ENCODE measurements at regions not wholly inside any gene's neighbourhood (a gene's known extent, or its start where the extent isn't known, plus 50 kb on each side); places are given as distances from the start of the nearest gene placed in this dataset.
A peak's percentile ranks its signal among the peaks of the same experiment; 100 is the strongest.
"Not testable (repeated sequence)": the region's sequence is repeated elsewhere in the genome, so short reads cannot be mapped to it uniquely, and the experiment has no call there.

GRCh38 chr6:6863970-6864639, 243.7 kb upstream of the RREB1 start:
- DNase-seq (ENCODE audit: low read depth) = no peak

GRCh38 chr6:6865611-6866010, 242.2 kb upstream of the RREB1 start:
- DNase-seq (ENCODE audit: low read depth) = no peak

- no peak for DNase-seq (ENCODE audit: low read depth)
These were observed 240.9 kb upstream of the RREB1 start for GRCh38 chr6:6866656-6867403.

- no peak for DNase-seq (ENCODE audit: low read depth)
These were observed 240.4 kb upstream of the RREB1 start for GRCh38 chr6:6867404-6867799.

GRCh38 chr6:6869094-6869493, 238.7 kb upstream of the RREB1 start:
- DNase-seq (ENCODE audit: low read depth) = no peak

GRCh38 chr6:6870921-6871320, 236.8 kb upstream of the RREB1 start:
- no peak for DNase-seq (ENCODE audit: low read depth)

GRCh38 chr6:6872459-6873344, 235.1 kb upstream of the RREB1 start:
- DNase-seq (ENCODE audit: low read depth) = no peak

GRCh38 chr6:6873778-6874177, 234.0 kb upstream of the RREB1 start:
- DNase-seq (ENCODE audit: low read depth) = no peak

- peak; percentile 82 for DNase-seq (ENCODE audit: low read depth)
These were observed 231.8 kb upstream of the RREB1 start for GRCh38 chr6:6875818-6876470.

GRCh38 chr6:6877792-6878191, 230.0 kb upstream of the RREB1 start:
- not testable (repeated sequence) for DNase-seq (ENCODE audit: low read depth)

- DNase-seq (ENCODE audit: low read depth) = no peak
These were observed 228.7 kb upstream of the RREB1 start for GRCh38 chr6:6878887-6879585.

- peak; percentile 20 for DNase-seq (ENCODE audit: low read depth)
These were observed 228.2 kb upstream of the RREB1 start for GRCh38 chr6:6879586-6879974.

GRCh38 chr6:6880745-6881437, 226.9 kb upstream of the RREB1 start:
- no peak for DNase-seq (ENCODE audit: low read depth)

- no peak for DNase-seq (ENCODE audit: low read depth)
These were observed 226.1 kb upstream of the RREB1 start for GRCh38 chr6:6881438-6882225.

GRCh38 chr6:6882592-6882991, 225.2 kb upstream of the RREB1 start:
- DNase-seq (ENCODE audit: low read depth) = no peak

GRCh38 chr6:6883011-6883410, 224.8 kb upstream of the RREB1 start:
- DNase-seq (ENCODE audit: low read depth) = no peak

GRCh38 chr6:6884193-6884627, 223.6 kb upstream of the RREB1 start:
- DNase-seq (ENCODE audit: low read depth) = no peak

- no peak for DNase-seq (ENCODE audit: low read depth)
These were observed 222.8 kb upstream of the RREB1 start for GRCh38 chr6:6884916-6885315.

GRCh38 chr6:6885521-6886170, 222.1 kb upstream of the RREB1 start:
- no peak for DNase-seq (ENCODE audit: low read depth)
